ENCODE measurements at regions not wholly inside any gene's neighbourhood (a gene's known extent, or its start where the extent isn't known, plus 50 kb on each side); places are given as distances from the start of the nearest gene placed in this dataset.

DNA sequence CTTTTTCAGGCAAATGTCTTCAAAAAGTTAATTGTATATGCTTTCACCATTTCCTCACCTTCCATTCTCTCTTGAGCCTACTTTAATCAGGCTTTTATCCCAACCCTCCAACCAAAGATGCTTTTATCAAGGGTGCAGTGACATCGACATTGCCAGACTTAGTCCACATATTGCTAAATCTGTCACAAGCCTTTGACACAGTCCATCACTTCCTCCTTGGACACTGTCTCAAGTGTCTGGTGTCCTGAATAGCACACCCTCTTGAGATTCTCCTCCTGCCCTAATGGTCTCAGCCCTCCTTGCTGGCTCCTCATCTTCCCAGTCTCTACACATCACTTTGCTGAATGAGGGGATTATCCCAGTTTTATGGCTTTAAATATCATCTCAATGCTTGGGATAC, 147.5 kb upstream of the SLC39A10 start:
- peaks cover 7% of the 10 kb centered on the region; the same call in 1 of the 2 replicates for H3K36me3 Mint-ChIP-seq
- peaks cover 16% of the 10 kb centered on the region for H3K9me3 Mint-ChIP-seq
- no peak for ATAC-seq
- DNase-seq (ENCODE audit: low spot score): no peak
- H3K4me3 Mint-ChIP-seq: no peak overlapping the region
- no peak overlapping the region for H3K27ac Mint-ChIP-seq
- TF ChIP-seq FOXP1 (CRISPR knock-in tag; IDR thresholded peaks at IDR 0.05; ENCODE audit: borderline replicate concordance): no peak
- TF ChIP-seq, protein P1, sequence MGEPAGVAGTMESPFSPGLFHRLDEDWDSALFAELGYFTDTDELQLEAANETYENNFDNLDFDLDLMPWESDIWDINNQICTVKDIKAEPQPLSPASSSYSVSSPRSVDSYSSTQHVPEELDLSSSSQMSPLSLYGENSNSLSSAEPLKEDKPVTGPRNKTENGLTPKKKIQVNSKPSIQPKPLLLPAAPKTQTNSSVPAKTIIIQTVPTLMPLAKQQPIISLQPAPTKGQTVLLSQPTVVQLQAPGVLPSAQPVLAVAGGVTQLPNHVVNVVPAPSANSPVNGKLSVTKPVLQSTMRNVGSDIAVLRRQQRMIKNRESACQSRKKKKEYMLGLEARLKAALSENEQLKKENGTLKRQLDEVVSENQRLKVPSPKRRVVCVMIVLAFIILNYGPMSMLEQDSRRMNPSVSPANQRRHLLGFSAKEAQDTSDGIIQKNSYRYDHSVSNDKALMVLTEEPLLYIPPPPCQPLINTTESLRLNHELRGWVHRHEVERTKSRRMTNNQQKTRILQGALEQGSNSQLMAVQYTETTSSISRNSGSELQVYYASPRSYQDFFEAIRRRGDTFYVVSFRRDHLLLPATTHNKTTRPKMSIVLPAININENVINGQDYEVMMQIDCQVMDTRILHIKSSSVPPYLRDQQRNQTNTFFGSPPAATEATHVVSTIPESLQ (CRISPR knock-in tag; IDR thresholded peaks at IDR 0.05): no peak
- TF ChIP-seq, protein P2, sequence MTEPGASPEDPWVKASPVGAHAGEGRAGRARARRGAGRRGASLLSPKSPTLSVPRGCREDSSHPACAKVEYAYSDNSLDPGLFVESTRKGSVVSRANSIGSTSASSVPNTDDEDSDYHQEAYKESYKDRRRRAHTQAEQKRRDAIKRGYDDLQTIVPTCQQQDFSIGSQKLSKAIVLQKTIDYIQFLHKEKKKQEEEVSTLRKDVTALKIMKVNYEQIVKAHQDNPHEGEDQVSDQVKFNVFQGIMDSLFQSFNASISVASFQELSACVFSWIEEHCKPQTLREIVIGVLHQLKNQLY (CRISPR knock-in tag; IDR thresholded peaks at IDR 0.05): no peak
- no peaks in the 10 kb centered on the region; the same call in 1 of the 2 replicates for H3K27me3 Mint-ChIP-seq (ENCODE audit: low read depth)
- H3K4me1 Mint-ChIP-seq: no peaks in the 10 kb centered on the region
- CTCF ChIA-PET: interaction anchor here (1.6 kb wide), 1 partner anchor 11 kb away, joined by 7 read pairs; no protein-coding TSS in a partner anchor
- POLR2A ChIA-PET: no interaction called here

DNA sequence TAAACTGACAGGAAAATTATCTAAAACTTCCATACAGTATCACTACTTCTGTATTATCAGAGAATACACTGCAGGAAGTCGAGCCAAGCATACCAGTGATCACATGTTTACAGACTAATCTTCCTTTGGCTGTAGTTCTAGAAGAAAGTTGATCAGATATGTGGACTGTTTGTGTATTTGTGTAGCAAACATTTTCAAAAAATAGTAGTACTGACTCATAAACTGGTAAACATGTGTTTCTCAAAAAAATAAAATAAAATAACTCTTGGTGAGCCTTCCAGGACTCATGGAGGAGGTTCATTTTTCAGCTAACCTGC, 148.9 kb upstream of the SLC39A10 start:
- DNase-seq (ENCODE audit: low spot score) (no peak), ATAC-seq (no peak)
- peaks cover 7% of the 10 kb centered on the region; the same call in 1 of the 2 replicates for H3K36me3 Mint-ChIP-seq
- no peaks in the 10 kb centered on the region; the same call in 1 of the 2 replicates for H3K27me3 Mint-ChIP-seq (ENCODE audit: low read depth)
- ChIA-PET POLR2A (no interaction called here), CTCF (interaction anchor here (1.6 kb wide), 1 partner anchor 10 kb away, joined by 7 read pairs; no protein-coding TSS in a partner anchor)
- H3K4me3 Mint-ChIP-seq: no peak overlapping the region
- TF ChIP-seq RORB (CRISPR knock-in tag; IDR thresholded peaks at IDR 0.05): no peak
- no peak for TF ChIP-seq ESRRA (CRISPR knock-in tag; IDR thresholded peaks at IDR 0.05; ENCODE audit: borderline replicate concordance)
- TF ChIP-seq, protein P3, sequence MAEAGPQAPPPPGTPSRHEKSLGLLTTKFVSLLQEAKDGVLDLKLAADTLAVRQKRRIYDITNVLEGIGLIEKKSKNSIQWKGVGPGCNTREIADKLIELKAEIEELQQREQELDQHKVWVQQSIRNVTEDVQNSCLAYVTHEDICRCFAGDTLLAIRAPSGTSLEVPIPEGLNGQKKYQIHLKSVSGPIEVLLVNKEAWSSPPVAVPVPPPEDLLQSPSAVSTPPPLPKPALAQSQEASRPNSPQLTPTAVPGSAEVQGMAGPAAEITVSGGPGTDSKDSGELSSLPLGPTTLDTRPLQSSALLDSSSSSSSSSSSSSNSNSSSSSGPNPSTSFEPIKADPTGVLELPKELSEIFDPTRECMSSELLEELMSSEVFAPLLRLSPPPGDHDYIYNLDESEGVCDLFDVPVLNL (CRISPR knock-in tag; IDR thresholded peaks at IDR 0.05; ENCODE audit: borderline replicate concordance, low read depth): no peak
- no peak for TF ChIP-seq ZNF423 (CRISPR knock-in tag; IDR thresholded peaks at IDR 0.05)
- H3K27ac Mint-ChIP-seq: no peak overlapping the region
- peaks cover 16% of the 10 kb centered on the region for H3K9me3 Mint-ChIP-seq
- no peaks in the 10 kb centered on the region for H3K4me1 Mint-ChIP-seq

DNA sequence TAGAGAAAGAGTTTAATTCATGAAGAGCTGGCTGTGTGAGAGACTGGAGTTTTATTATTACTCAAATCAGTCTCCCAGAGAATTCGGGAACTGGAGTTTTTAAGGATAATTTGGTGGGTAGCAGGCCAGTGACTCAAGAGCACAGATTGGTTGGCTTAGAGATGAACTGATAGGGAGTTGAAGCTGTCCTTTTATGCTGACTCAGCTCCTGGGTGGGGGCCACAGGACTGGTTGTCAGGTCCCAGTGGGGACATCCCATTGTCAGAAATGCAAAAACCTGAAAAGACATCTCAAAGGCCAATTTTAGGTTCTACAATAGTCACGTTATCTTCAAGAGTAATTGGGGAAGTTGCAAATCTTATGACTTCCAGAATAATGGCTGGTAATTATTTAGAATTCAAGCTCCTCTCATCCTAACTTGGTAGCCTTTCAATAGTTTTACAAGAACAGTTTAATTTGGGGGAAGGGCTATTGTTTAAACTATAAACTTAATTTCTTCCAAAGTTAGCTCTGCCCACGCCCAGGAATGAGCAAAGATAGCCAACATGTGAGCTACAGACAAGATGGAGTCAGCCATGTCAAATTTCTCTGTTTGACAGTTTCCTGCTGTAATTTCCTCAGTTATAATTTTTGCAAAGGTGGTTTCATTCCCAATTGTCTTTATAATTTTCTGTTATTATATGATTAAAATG, 149.4 kb upstream of the SLC39A10 start:
- ATAC-seq (no peak), DNase-seq (ENCODE audit: low spot score) (no peak)
- peaks cover 16% of the 10 kb centered on the region for H3K9me3 Mint-ChIP-seq
- no peaks in the 10 kb centered on the region; the same call in 1 of the 2 replicates for H3K27me3 Mint-ChIP-seq (ENCODE audit: low read depth)
- no peak overlapping the region for H3K27ac Mint-ChIP-seq
- POLR2A ChIA-PET: no interaction called here
- H3K4me1 Mint-ChIP-seq: no peaks in the 10 kb centered on the region
- H3K36me3 Mint-ChIP-seq: peaks cover 7% of the 10 kb centered on the region; the same call in 1 of the 2 replicates
- no peak overlapping the region for H3K4me3 Mint-ChIP-seq
- CTCF ChIA-PET: no interaction called here
- TF ChIP-seq, protein P4, sequence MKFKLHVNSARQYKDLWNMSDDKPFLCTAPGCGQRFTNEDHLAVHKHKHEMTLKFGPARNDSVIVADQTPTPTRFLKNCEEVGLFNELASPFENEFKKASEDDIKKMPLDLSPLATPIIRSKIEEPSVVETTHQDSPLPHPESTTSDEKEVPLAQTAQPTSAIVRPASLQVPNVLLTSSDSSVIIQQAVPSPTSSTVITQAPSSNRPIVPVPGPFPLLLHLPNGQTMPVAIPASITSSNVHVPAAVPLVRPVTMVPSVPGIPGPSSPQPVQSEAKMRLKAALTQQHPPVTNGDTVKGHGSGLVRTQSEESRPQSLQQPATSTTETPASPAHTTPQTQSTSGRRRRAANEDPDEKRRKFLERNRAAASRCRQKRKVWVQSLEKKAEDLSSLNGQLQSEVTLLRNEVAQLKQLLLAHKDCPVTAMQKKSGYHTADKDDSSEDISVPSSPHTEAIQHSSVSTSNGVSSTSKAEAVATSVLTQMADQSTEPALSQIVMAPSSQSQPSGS (CRISPR knock-in tag; IDR thresholded peaks at IDR 0.05; ENCODE audit: borderline replicate concordance, low read depth): no peak
- TF ChIP-seq ZNF263 (CRISPR knock-in tag; IDR thresholded peaks at IDR 0.05; ENCODE audit: low read depth) (no peak), TCF7 (CRISPR knock-in tag; IDR thresholded peaks at IDR 0.05; ENCODE audit: low read depth) (no peak), NFYB (CRISPR knock-in tag; conservative IDR thresholded peaks at IDR 0.05; ENCODE audit: low read depth) (no peak), ZNF317 (CRISPR knock-in tag; IDR thresholded peaks at IDR 0.05; ENCODE audit: borderline replicate concordance, low read depth) (no peak), ZNF423 (CRISPR knock-in tag; IDR thresholded peaks at IDR 0.05) (no peak), KAT7 (CRISPR knock-in tag; IDR thresholded peaks at IDR 0.05; ENCODE audit: borderline replicate concordance) (no peak), JUN (CRISPR knock-in tag; IDR thresholded peaks at IDR 0.05) (no peak), NR2C2 (CRISPR knock-in tag; IDR thresholded peaks at IDR 0.05) (no peak), IRF2 (CRISPR knock-in tag; IDR thresholded peaks at IDR 0.05; ENCODE audit: borderline replicate concordance, low read depth) (no peak), SOX15 (CRISPR knock-in tag; IDR thresholded peaks at IDR 0.05) (no peak), ZNF121 (CRISPR knock-in tag; IDR thresholded peaks at IDR 0.05) (no peak), OVOL2 (CRISPR knock-in tag; IDR thresholded peaks at IDR 0.05; ENCODE audit: borderline replicate concordance) (no peak)
- TF ChIP-seq, protein P5, sequence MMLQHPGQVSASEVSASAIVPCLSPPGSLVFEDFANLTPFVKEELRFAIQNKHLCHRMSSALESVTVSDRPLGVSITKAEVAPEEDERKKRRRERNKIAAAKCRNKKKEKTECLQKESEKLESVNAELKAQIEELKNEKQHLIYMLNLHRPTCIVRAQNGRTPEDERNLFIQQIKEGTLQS (CRISPR knock-in tag; conservative IDR thresholded peaks at IDR 0.05): no peak
- TF ChIP-seq, protein P6, sequence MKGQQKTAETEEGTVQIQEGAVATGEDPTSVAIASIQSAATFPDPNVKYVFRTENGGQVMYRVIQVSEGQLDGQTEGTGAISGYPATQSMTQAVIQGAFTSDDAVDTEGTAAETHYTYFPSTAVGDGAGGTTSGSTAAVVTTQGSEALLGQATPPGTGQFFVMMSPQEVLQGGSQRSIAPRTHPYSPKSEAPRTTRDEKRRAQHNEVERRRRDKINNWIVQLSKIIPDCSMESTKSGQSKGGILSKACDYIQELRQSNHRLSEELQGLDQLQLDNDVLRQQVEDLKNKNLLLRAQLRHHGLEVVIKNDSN (CRISPR knock-in tag; IDR thresholded peaks at IDR 0.05): no peak
- TF ChIP-seq, protein P7, sequence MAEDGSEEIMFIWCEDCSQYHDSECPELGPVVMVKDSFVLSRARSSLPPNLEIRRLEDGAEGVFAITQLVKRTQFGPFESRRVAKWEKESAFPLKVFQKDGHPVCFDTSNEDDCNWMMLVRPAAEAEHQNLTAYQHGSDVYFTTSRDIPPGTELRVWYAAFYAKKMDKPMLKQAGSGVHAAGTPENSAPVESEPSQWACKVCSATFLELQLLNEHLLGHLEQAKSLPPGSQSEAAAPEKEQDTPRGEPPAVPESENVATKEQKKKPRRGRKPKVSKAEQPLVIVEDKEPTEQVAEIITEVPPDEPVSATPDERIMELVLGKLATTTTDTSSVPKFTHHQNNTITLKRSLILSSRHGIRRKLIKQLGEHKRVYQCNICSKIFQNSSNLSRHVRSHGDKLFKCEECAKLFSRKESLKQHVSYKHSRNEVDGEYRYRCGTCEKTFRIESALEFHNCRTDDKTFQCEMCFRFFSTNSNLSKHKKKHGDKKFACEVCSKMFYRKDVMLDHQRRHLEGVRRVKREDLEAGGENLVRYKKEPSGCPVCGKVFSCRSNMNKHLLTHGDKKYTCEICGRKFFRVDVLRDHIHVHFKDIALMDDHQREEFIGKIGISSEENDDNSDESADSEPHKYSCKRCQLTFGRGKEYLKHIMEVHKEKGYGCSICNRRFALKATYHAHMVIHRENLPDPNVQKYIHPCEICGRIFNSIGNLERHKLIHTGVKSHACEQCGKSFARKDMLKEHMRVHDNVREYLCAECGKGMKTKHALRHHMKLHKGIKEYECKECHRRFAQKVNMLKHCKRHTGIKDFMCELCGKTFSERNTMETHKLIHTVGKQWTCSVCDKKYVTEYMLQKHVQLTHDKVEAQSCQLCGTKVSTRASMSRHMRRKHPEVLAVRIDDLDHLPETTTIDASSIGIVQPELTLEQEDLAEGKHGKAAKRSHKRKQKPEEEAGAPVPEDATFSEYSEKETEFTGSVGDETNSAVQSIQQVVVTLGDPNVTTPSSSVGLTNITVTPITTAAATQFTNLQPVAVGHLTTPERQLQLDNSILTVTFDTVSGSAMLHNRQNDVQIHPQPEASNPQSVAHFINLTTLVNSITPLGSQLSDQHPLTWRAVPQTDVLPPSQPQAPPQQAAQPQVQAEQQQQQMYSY (CRISPR knock-in tag; IDR thresholded peaks at IDR 0.05): no peak

Measured in WTC11 (cell line).